ENCODE measurements at regions not wholly inside any gene's neighbourhood (a gene's known extent, or its start where the extent isn't known, plus 50 kb on each side); places are given as distances from the start of the nearest gene placed in this dataset.

GRCh38 chr10:71031603-71032002 lies 143.2 kb upstream of the PCBD1 start:
- H3K9me3 Mint-ChIP-seq = no peaks in the 10 kb centered on the region
- H3K4me1 ChIP-seq (ENCODE audit: control insufficient read depth, insufficient read depth, low read length, poor library complexity, severe bottlenecking) = no peaks in the 10 kb centered on the region

GRCh38 chr10:71032887-71033286 lies 144.5 kb upstream of the PCBD1 start:
- H3K4me3 Mint-ChIP-seq = no peak overlapping the region
- H3K27ac ChIP-seq (ENCODE audit: insufficient read depth, low read length, poor library complexity, severe bottlenecking) = no peak overlapping the region
- H3K9me3 ChIP-seq (ENCODE audit: control insufficient read depth in 2 of 2, low read length in 2 of 2) = no peaks in the 10 kb centered on the region
- ATAC-seq (ENCODE audit: low read depth in 2 of 2) = no peak
- H3K36me3 Mint-ChIP-seq = no peaks in the 10 kb centered on the region
- no peaks in the 10 kb centered on the region for H3K9me3 Mint-ChIP-seq
- no peaks in the 10 kb centered on the region for H3K36me3 ChIP-seq (ENCODE audit: control insufficient read depth, insufficient read depth, low read length)
- no peaks in the 10 kb centered on the region for H3K4me1 Mint-ChIP-seq
- no peaks in the 10 kb centered on the region for H3K4me1 ChIP-seq (ENCODE audit: control insufficient read depth, insufficient read depth, low read length, poor library complexity, severe bottlenecking)
- no peaks in the 10 kb centered on the region for H3K27me3 ChIP-seq (ENCODE audit: control insufficient read depth, insufficient read depth, low read length)
- no peak overlapping the region for H3K4me3 ChIP-seq (ENCODE audit: low read depth, low read length)
- no peaks in the 10 kb centered on the region for H3K27me3 Mint-ChIP-seq
- no peak overlapping the region for H3K27ac Mint-ChIP-seq
- DNase-seq = no peak

More at GRCh38 chr10:71031603-71032002, 143.2 kb upstream of the PCBD1 start:
- Histone ChIP-seq H3K27me3 (ENCODE audit: control insufficient read depth, insufficient read depth, low read length) (no peaks in the 10 kb centered on the region), H3K27ac (ENCODE audit: insufficient read depth, low read length, poor library complexity, severe bottlenecking) (no peak overlapping the region), H3K36me3 (ENCODE audit: control insufficient read depth, insufficient read depth, low read length) (no peaks in the 10 kb centered on the region), H3K9me3 (ENCODE audit: control insufficient read depth in 2 of 2, low read length in 2 of 2) (no peaks in the 10 kb centered on the region), H3K4me3 (ENCODE audit: low read depth, low read length) (no peak overlapping the region)
- no peak overlapping the region for H3K27ac Mint-ChIP-seq
- no peaks in the 10 kb centered on the region for H3K36me3 Mint-ChIP-seq
- H3K4me1 Mint-ChIP-seq = no peaks in the 10 kb centered on the region
- H3K27me3 Mint-ChIP-seq = no peaks in the 10 kb centered on the region
- ATAC-seq (ENCODE audit: low read depth in 2 of 2) (no peak), DNase-seq (no peak)
- H3K4me3 Mint-ChIP-seq = no peak overlapping the region

- no peaks in the 10 kb centered on the region for H3K4me1 ChIP-seq (ENCODE audit: control insufficient read depth, insufficient read depth, low read length, poor library complexity, severe bottlenecking)
- no peaks in the 10 kb centered on the region for H3K36me3 ChIP-seq (ENCODE audit: control insufficient read depth, insufficient read depth, low read length)
- H3K9me3 Mint-ChIP-seq = no peaks in the 10 kb centered on the region
- H3K27me3 ChIP-seq (ENCODE audit: control insufficient read depth, insufficient read depth, low read length) = no peaks in the 10 kb centered on the region
- no peak for DNase-seq
- H3K9me3 ChIP-seq (ENCODE audit: control insufficient read depth in 2 of 2, low read length in 2 of 2) = no peaks in the 10 kb centered on the region
- no peaks in the 10 kb centered on the region for H3K36me3 Mint-ChIP-seq
- no peak overlapping the region for H3K4me3 Mint-ChIP-seq
- no peak overlapping the region for H3K4me3 ChIP-seq (ENCODE audit: low read depth, low read length)
- no peak overlapping the region for H3K27ac Mint-ChIP-seq
- no peak overlapping the region for H3K27ac ChIP-seq (ENCODE audit: insufficient read depth, low read length, poor library complexity, severe bottlenecking)
- H3K4me1 Mint-ChIP-seq = no peaks in the 10 kb centered on the region
- no peak for ATAC-seq (ENCODE audit: low read depth in 2 of 2)
- H3K27me3 Mint-ChIP-seq = no peaks in the 10 kb centered on the region
These were observed 145.1 kb upstream of the PCBD1 start for GRCh38 chr10:71033396-71033980.

GRCh38 chr10:71035511-71036296 lies 147.3 kb upstream of the PCBD1 start:
- Mint-ChIP-seq H3K27me3 (no peaks in the 10 kb centered on the region), H3K9me3 (no peaks in the 10 kb centered on the region), H3K36me3 (no peaks in the 10 kb centered on the region), H3K27ac (no peak overlapping the region), H3K4me1 (no peaks in the 10 kb centered on the region), H3K4me3 (no peak overlapping the region)
- no peaks in the 10 kb centered on the region for H3K9me3 ChIP-seq (ENCODE audit: control insufficient read depth in 2 of 2, low read length in 2 of 2)
- no peaks in the 10 kb centered on the region for H3K36me3 ChIP-seq (ENCODE audit: control insufficient read depth, insufficient read depth, low read length)
- no peak overlapping the region for H3K4me3 ChIP-seq (ENCODE audit: low read depth, low read length)
- no peak for DNase-seq
- H3K27ac ChIP-seq (ENCODE audit: insufficient read depth, low read length, poor library complexity, severe bottlenecking) = no peak overlapping the region
- no peak for ATAC-seq (ENCODE audit: low read depth in 2 of 2)
- no peaks in the 10 kb centered on the region for H3K27me3 ChIP-seq (ENCODE audit: control insufficient read depth, insufficient read depth, low read length)
- H3K4me1 ChIP-seq (ENCODE audit: control insufficient read depth, insufficient read depth, low read length, poor library complexity, severe bottlenecking) = no peaks in the 10 kb centered on the region

- no peaks in the 10 kb centered on the region for H3K9me3 ChIP-seq (ENCODE audit: control insufficient read depth in 2 of 2, low read length in 2 of 2)
- DNase-seq (no peak), ATAC-seq (ENCODE audit: low read depth in 2 of 2) (no peak)
- H3K4me1 ChIP-seq (ENCODE audit: control insufficient read depth, insufficient read depth, low read length, poor library complexity, severe bottlenecking) = no peaks in the 10 kb centered on the region
- H3K27ac ChIP-seq (ENCODE audit: insufficient read depth, low read length, poor library complexity, severe bottlenecking) = no peak overlapping the region
- Mint-ChIP-seq H3K27ac (no peak overlapping the region), H3K27me3 (no peaks in the 10 kb centered on the region), H3K36me3 (no peaks in the 10 kb centered on the region), H3K9me3 (no peaks in the 10 kb centered on the region), H3K4me1 (no peaks in the 10 kb centered on the region), H3K4me3 (no peak overlapping the region)
- H3K27me3 ChIP-seq (ENCODE audit: control insufficient read depth, insufficient read depth, low read length) = no peaks in the 10 kb centered on the region
- H3K4me3 ChIP-seq (ENCODE audit: low read depth, low read length) = no peak overlapping the region
- H3K36me3 ChIP-seq (ENCODE audit: control insufficient read depth, insufficient read depth, low read length) = no peaks in the 10 kb centered on the region
These were observed 148.1 kb upstream of the PCBD1 start for GRCh38 chr10:71036297-71036966.

- no peaks in the 10 kb centered on the region for H3K27me3 ChIP-seq (ENCODE audit: control insufficient read depth, insufficient read depth, low read length)
- Mint-ChIP-seq H3K4me1 (peaks cover 0 to 2% (median 0%) of the 10 kb centered on the region in 4 donors), H3K36me3 (no peaks in the 10 kb centered on the region), H3K4me3 (no peak overlapping the region), H3K27me3 (no peaks in the 10 kb centered on the region), H3K27ac (no peak overlapping the region), H3K9me3 (no peaks in the 10 kb centered on the region)
- no peaks in the 10 kb centered on the region for H3K4me1 ChIP-seq (ENCODE audit: control insufficient read depth, insufficient read depth, low read length, poor library complexity, severe bottlenecking)
- no peaks in the 10 kb centered on the region for H3K9me3 ChIP-seq (ENCODE audit: control insufficient read depth in 2 of 2, low read length in 2 of 2)
- ATAC-seq (ENCODE audit: low read depth in 2 of 2) (no peak), DNase-seq (no peak)
- H3K36me3 ChIP-seq (ENCODE audit: control insufficient read depth, insufficient read depth, low read length) = no peaks in the 10 kb centered on the region
- H3K4me3 ChIP-seq (ENCODE audit: low read depth, low read length) = no peak overlapping the region
- H3K27ac ChIP-seq (ENCODE audit: insufficient read depth, low read length, poor library complexity, severe bottlenecking) = no peak overlapping the region
These were observed 149.8 kb upstream of the PCBD1 start for GRCh38 chr10:71038091-71038633.

- no peak overlapping the region for H3K27ac ChIP-seq (ENCODE audit: insufficient read depth, low read length, poor library complexity, severe bottlenecking)
- Mint-ChIP-seq H3K27me3 (no peaks in the 10 kb centered on the region), H3K4me1 (peaks cover 0 to 2% (median 0%) of the 10 kb centered on the region in 4 donors), H3K4me3 (no peak overlapping the region), H3K27ac (no peak overlapping the region), H3K36me3 (no peaks in the 10 kb centered on the region), H3K9me3 (no peaks in the 10 kb centered on the region)
- H3K36me3 ChIP-seq (ENCODE audit: control insufficient read depth, insufficient read depth, low read length) = no peaks in the 10 kb centered on the region
- ATAC-seq (ENCODE audit: low read depth in 2 of 2) (no peak), DNase-seq (no peak)
- H3K4me3 ChIP-seq (ENCODE audit: low read depth, low read length) = no peak overlapping the region
- no peaks in the 10 kb centered on the region for H3K27me3 ChIP-seq (ENCODE audit: control insufficient read depth, insufficient read depth, low read length)
- no peaks in the 10 kb centered on the region for H3K4me1 ChIP-seq (ENCODE audit: control insufficient read depth, insufficient read depth, low read length, poor library complexity, severe bottlenecking)
- H3K9me3 ChIP-seq (ENCODE audit: control insufficient read depth in 2 of 2, low read length in 2 of 2) = no peaks in the 10 kb centered on the region
These were observed 150.6 kb upstream of the PCBD1 start for GRCh38 chr10:71038921-71039320.
